SJSA1 (cell line): ENCODE measurements at regions not wholly inside any gene's neighbourhood (a gene's known extent, or its start where the extent isn't known, plus 50 kb on each side); places are given as distances from the start of the nearest gene placed in this dataset.

Experiments
- DNase-seq, 2 experiments: peaks; one replicate each; pipeline ENCODE4 v3.0.0-alpha.2; 2015 to 2020; ENCODE audit warnings: low spot score in 2 of 2, low read depth in 1 of 2
- H3K27ac ChIP-seq: fragments of 250-450 bp; sonication (Bioruptor Pico); 2 replicates; pipeline ENCODE4 v1.5.1; 2020; ENCODE audit warnings: mild to moderate bottlenecking, moderate library complexity
- H3K27me3 ChIP-seq: fragments of 250-450 bp; sonication (Bioruptor Pico); replicated peaks from 2 replicates; pipeline ENCODE4 v1.5.1; 2020; ENCODE audit warnings: mild to moderate bottlenecking, moderate library complexity
- H3K36me3 ChIP-seq: fragments of 250-450 bp; sonication (Bioruptor Pico); 2 replicates; pipeline ENCODE4 v1.5.1; 2020; ENCODE audit warnings: mild to moderate bottlenecking
- H3K4me1 ChIP-seq: fragments of 250-450 bp; sonication (Bioruptor Pico); replicated peaks from 2 replicates; pipeline ENCODE4 v1.6.1; 2021; ENCODE audit warnings: mild to moderate bottlenecking
- H3K4me3 ChIP-seq: fragments of 250-450 bp; sonication (Bioruptor Pico); 2 replicates; pipeline ENCODE4 v1.5.1; 2020; ENCODE audit warnings: mild to moderate bottlenecking
- H3K9me3 ChIP-seq: fragments of 250-450 bp; sonication (Bioruptor Pico); replicated peaks from 2 replicates; pipeline ENCODE4 v1.5.1; 2020; ENCODE audit warnings: mild to moderate bottlenecking

DNA sequence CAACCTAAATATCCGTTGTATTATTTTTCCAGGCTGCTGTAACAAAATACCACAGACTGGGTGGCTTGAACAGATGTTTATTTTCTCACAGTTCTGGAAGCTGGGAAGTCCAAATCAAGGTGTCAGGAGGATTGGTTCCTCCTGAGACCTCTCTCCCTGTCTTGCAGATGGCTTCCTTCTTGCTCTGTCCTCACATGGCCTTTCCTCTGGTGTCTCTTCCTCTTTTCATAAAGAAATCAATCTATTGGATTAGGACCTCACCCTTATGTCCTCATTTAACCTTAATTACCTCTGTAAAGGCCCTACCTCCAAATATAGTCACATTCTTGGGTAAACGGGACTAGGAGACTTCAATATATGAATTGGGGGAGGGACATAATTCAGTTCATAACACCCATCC lies 89.2 kb upstream of the PLCL2 start:
- no peaks in the 10 kb centered on the region for H3K4me1 ChIP-seq
- H3K4me3 ChIP-seq = no peak overlapping the region
- H3K9me3 ChIP-seq = no peaks in the 10 kb centered on the region
- no peak overlapping the region for H3K27ac ChIP-seq
- DNase-seq = no peak
- H3K36me3 ChIP-seq = no peaks in the 10 kb centered on the region
- H3K27me3 ChIP-seq = no peaks in the 10 kb centered on the region

DNA sequence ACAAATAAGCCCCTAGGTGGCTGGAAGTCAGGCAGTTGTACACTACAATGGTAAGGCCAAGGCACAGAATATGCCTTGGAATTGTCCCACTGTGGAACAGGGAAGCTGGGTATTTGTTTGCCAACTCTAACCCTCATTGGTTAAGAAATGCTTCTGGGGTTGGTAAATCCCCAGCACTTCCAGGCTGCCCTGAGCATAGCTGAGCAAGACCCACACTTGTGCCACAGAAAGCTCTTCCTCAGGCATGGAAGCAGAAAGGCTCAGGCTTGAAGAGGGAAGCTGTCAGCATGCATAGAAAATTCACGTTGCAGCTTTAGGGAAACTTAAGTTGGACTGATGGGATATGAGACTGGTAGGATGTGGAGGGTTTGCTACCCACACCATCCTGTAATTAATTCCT lies 86.9 kb upstream of the PLCL2 start:
- H3K27me3 ChIP-seq = no peaks in the 10 kb centered on the region
- H3K4me3 ChIP-seq = no peak overlapping the region
- no peaks in the 10 kb centered on the region for H3K36me3 ChIP-seq
- no peak overlapping the region for H3K27ac ChIP-seq
- H3K9me3 ChIP-seq = no peaks in the 10 kb centered on the region
- no peak for DNase-seq
- no peaks in the 10 kb centered on the region for H3K4me1 ChIP-seq

DNA sequence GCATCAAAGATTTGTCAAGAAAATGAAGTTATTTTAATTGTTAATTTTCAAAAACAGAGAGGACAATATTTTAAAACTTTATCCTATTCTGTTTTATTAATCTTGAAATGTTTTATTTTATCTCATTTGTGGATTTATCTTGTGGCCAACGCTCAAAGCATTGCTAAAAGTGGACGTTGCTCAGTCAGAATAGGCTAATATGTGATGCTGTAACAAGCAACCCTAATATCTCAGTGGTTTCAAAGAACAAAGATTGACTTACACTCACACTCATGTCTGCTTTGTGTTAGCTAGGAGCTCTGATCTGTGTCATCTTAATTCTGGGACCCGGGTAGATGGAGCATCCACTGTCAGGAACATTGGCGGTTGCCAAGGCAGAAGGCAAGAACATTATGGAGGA lies 86.0 kb upstream of the PLCL2 start:
- no peaks in the 10 kb centered on the region for H3K9me3 ChIP-seq

GRCh38 chr3:16800361-16800760 lies 84.4 kb upstream of the PLCL2 start:
- no peak overlapping the region for H3K4me3 ChIP-seq
- no peaks in the 10 kb centered on the region for H3K36me3 ChIP-seq
- no peaks in the 10 kb centered on the region for H3K9me3 ChIP-seq
- no peaks in the 10 kb centered on the region for H3K27me3 ChIP-seq
- H3K4me1 ChIP-seq = no peaks in the 10 kb centered on the region
- no peak for DNase-seq
- no peak overlapping the region for H3K27ac ChIP-seq

More for the DNA sequence above, 86.0 kb upstream of the PLCL2 start:
- H3K27me3 ChIP-seq = no peaks in the 10 kb centered on the region
- H3K4me1 ChIP-seq = no peaks in the 10 kb centered on the region
- H3K4me3 ChIP-seq = no peak overlapping the region
- no peaks in the 10 kb centered on the region for H3K36me3 ChIP-seq
- no peak for DNase-seq
- no peak overlapping the region for H3K27ac ChIP-seq

DNA sequence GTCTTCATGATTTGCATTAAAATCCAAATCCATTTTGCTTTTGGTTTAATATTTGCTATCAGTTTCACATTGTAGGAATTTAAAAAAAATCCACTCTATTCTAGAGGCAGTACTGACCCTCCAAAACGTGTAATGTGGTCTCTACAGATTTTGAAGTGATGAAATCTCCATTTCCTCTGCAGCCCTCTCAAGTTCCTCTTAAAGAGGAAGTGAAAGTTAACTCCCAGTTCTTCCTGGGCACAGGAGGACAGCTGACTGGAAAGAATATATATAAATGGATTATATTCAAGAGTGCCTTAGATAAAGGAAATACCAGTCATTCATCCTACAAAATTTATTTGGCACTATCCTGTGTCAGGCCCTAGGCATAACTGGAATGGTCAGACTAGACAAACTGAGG lies 83.5 kb upstream of the PLCL2 start:
- DNase-seq = no peak
- Histone ChIP-seq H3K9me3 (no peaks in the 10 kb centered on the region), H3K4me1 (no peaks in the 10 kb centered on the region), H3K27me3 (no peaks in the 10 kb centered on the region), H3K27ac (no peak overlapping the region), H3K36me3 (no peaks in the 10 kb centered on the region), H3K4me3 (no peak overlapping the region)

- H3K36me3 ChIP-seq = no peaks in the 10 kb centered on the region
- H3K9me3 ChIP-seq = no peaks in the 10 kb centered on the region
- H3K4me3 ChIP-seq = no peak overlapping the region
- no peak overlapping the region for H3K27ac ChIP-seq
- no peak for DNase-seq
- H3K27me3 ChIP-seq = no peaks in the 10 kb centered on the region
- no peaks in the 10 kb centered on the region for H3K4me1 ChIP-seq
These were observed 83.1 kb upstream of the PLCL2 start for GRCh38 chr3:16801698-16802097.

DNA sequence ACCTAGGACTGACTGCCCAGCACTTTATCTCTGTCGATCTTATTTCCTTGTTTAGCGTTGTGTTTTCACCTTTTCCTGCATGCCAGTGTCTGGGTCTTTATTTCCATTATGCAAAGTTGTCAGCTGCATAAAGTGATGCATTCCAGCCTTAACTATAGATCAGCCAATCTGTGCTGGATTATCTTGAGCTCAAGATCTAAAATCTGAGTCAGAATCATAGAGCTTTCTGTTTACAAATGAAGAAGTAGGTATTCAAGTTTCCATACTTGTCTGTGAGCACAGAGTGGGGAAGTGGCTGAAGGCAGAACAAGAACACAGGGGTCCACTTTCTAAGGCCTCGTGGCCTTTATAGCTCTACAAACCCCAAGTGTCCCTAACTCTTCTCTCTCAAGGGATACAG lies 82.4 kb upstream of the PLCL2 start:
- H3K36me3 ChIP-seq = no peaks in the 10 kb centered on the region
- H3K4me1 ChIP-seq = no peaks in the 10 kb centered on the region
- no peaks in the 10 kb centered on the region for H3K9me3 ChIP-seq
- H3K4me3 ChIP-seq = no peak overlapping the region
- no peak overlapping the region for H3K27ac ChIP-seq
- DNase-seq = no peak
- no peaks in the 10 kb centered on the region for H3K27me3 ChIP-seq

DNA sequence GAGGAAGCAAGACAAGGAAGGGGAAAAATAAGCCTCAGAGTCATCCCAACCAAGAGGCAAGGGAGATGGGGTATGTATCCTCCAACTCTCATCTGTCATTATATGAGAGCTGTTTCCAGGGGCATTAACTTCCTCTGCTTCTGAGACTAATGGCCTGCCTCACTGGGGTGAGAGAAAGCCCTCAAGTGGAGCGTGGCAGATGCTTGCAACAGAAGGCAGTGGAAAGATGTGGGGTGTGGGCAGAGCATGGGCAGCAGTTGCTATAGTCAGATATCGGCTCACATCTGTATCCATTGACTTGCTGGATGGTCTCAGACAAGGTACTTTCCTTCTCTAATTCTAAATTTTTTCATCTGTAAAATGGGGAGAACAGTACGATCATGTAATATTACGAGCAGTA lies 81.7 kb upstream of the PLCL2 start:
- Histone ChIP-seq H3K9me3 (no peaks in the 10 kb centered on the region), H3K4me3 (no peak overlapping the region), H3K27me3 (no peaks in the 10 kb centered on the region), H3K4me1 (no peaks in the 10 kb centered on the region), H3K27ac (no peak overlapping the region), H3K36me3 (no peaks in the 10 kb centered on the region)
- no peak for DNase-seq

DNA sequence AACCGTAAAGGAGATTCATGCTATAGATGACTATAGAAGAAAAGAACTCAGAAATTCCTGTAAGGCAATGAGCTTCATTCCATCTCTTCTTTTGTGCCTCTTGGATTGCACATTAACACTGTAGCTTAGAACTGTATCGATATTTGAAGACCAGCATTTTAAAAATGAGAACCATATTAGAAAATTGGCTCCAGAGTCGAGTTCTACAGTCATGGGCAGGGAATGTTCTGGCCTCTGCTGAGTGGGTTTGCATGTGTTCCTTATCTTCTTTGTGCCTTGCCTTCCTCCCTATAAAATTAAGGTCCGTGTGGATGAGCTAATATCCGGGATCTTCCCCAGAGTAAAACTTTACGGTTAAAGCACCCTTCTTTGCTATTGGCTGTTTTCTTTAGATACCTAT lies 77.4 kb upstream of the PLCL2 start:
- H3K9me3 ChIP-seq = no peaks in the 10 kb centered on the region
- no peaks in the 10 kb centered on the region for H3K4me1 ChIP-seq
- H3K36me3 ChIP-seq = no peaks in the 10 kb centered on the region
- H3K27ac ChIP-seq = no peak overlapping the region
- H3K27me3 ChIP-seq = no peaks in the 10 kb centered on the region
- no peak overlapping the region for H3K4me3 ChIP-seq
- DNase-seq = no peak

DNA sequence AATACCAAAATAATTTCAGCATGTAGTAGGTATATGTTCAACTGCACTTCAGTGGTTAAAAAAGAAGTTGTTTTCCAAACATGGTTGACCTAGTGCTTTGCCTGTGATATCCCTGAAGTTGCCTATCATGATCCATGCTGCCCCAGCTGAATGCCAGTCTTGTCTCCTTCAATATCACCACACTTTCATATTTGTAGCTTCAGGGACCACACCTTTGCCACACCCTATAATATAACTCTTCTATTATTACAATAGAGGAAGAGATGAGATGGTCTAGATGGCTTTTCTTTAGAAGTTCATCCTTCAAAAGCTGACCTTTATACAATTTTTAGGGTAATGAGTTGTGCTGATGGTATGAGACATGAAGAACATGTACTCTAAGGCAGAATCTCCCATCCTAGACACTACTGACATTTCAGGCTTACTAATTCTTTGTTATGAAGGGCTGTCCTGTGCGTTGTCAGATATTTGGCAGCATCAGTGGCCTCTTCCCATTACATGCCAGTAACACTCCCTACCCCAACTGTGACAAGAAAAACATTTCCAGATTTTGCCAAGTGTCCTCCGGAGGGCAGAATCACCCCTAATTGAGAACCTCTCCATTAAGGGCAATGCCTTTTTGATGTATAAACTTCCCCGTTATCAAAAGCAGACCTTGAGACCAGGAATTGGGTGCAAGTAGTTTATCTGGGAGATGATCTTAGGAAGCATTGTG lies 76.2 kb upstream of the PLCL2 start:
- Histone ChIP-seq H3K4me1 (no peaks in the 10 kb centered on the region), H3K36me3 (no peaks in the 10 kb centered on the region), H3K27ac (no peak overlapping the region), H3K9me3 (no peaks in the 10 kb centered on the region), H3K27me3 (no peaks in the 10 kb centered on the region), H3K4me3 (no peak overlapping the region)
- no peak for DNase-seq

- H3K36me3 ChIP-seq = no peaks in the 10 kb centered on the region
- no peaks in the 10 kb centered on the region for H3K9me3 ChIP-seq
- DNase-seq = no peak
- H3K27me3 ChIP-seq = no peaks in the 10 kb centered on the region
- H3K27ac ChIP-seq = no peak overlapping the region
- no peak overlapping the region for H3K4me3 ChIP-seq
- no peaks in the 10 kb centered on the region for H3K4me1 ChIP-seq
These were observed 75.3 kb upstream of the PLCL2 start for GRCh38 chr3:16809482-16809881.

GRCh38 chr3:16809993-16810392 lies 74.8 kb upstream of the PLCL2 start:
- Histone ChIP-seq H3K4me3 (no peak overlapping the region), H3K36me3 (no peaks in the 10 kb centered on the region)
- no peak for DNase-seq

DNA sequence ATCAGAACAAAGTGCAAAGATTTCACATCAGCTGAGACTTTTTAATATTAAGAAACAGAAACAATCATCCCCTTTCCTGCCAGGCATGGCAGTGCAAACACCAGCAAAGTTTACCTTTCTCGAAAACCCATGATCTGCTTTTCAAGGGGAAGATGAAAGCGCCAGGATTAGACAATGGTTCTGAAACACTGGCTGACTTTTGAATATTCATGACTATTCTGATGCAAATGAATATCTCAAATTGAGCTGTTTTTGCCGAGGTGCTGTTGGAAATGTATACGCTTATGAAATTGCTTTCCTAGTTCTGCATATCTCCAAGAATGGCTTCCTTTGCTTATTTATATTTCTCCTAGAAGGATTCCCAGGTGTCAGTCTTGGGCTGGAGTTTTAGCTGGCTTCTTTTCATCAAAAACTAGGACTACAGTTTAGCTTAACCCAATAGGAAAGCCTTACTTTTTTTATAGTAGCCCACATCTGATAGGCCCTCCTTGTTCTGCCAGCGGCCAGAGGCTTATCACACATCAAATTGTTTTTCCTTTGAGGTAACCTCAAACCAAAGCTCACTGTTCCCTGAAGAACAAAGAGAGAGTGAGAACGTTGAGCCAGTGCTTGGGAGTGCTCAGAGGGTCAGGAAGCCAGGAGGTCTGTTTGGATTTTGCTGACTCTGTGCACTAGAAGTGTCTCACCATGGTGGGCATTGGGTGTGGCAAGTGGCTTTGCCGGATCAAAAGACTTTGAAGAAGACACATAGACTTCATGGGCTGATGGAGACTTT lies 74.0 kb upstream of the PLCL2 start:
- Histone ChIP-seq H3K27ac (no peak overlapping the region), H3K4me1 (no peaks in the 10 kb centered on the region), H3K27me3 (no peaks in the 10 kb centered on the region), H3K9me3 (no peaks in the 10 kb centered on the region), H3K36me3 (no peaks in the 10 kb centered on the region), H3K4me3 (no peak overlapping the region)
- DNase-seq = no peak

More at GRCh38 chr3:16809993-16810392, 74.8 kb upstream of the PLCL2 start:
- Histone ChIP-seq H3K4me1 (no peaks in the 10 kb centered on the region), H3K9me3 (no peaks in the 10 kb centered on the region), H3K27me3 (no peaks in the 10 kb centered on the region), H3K27ac (no peak overlapping the region)

- no peak for DNase-seq
- Histone ChIP-seq H3K9me3 (no peaks in the 10 kb centered on the region), H3K36me3 (no peaks in the 10 kb centered on the region), H3K4me1 (no peaks in the 10 kb centered on the region), H3K27ac (no peak overlapping the region), H3K4me3 (no peak overlapping the region), H3K27me3 (no peaks in the 10 kb centered on the region)
These were observed 72.8 kb upstream of the PLCL2 start for GRCh38 chr3:16811950-16812349.
